Heart right ventricle (tissue), 16 donors: ENCODE measurements at regions not wholly inside any gene's neighbourhood (a gene's known extent, or its start where the extent isn't known, plus 50 kb on each side); places are given as distances from the start of the nearest gene placed in this dataset.

ENCODE experiments used
- ATAC-seq, 8 donors: fragments of 200-7000 bp; cut with Tn5 transposase; one replicate each; pipeline ENCODE4 v1.9.1; 2020; ENCODE audit warnings: mild to moderate bottlenecking in 8 of 8, moderate library complexity in 8 of 8, moderate number of reproducible peaks in 1 of 8
- DNase-seq, 2 donors: peaks; one replicate each; pipeline ENCODE4 v3.0.0-alpha.2; 2020
- H3K27ac ChIP-seq, 10 donors: fragments of 200-600 bp; sonication (generic) in 2 of 10; one replicate each; pipeline versions ENCODE4 v1.5.0 to v1.8.0; 2020 to 2022; ENCODE audit warnings: mild to moderate bottlenecking in 3 of 10
- H3K27me3 ChIP-seq, 7 donors: fragments of 200-600 bp; one replicate each; pipeline ENCODE4 v1.8.0; 2021 to 2022; ENCODE audit warnings: mild to moderate bottlenecking in 2 of 7
- H3K36me3 ChIP-seq, 9 donors: fragments of 200-600 bp; sonication (generic) in 1 of 9; one replicate each; pipeline versions ENCODE4 v1.5.0 to v1.8.0; 2020 to 2022; ENCODE audit warnings: mild to moderate bottlenecking in 2 of 9
- H3K4me1 ChIP-seq, 9 donors: fragments of 200-600 bp; sonication (generic) in 1 of 9; one replicate each; pipeline versions ENCODE4 v1.5.0 to v1.8.0; 2020 to 2022; ENCODE audit warnings: mild to moderate bottlenecking in 4 of 9
- H3K4me3 ChIP-seq, 10 donors: fragments of 200-600 bp; sonication (generic) in 2 of 10; one replicate each; pipeline versions ENCODE4 v1.5.0 to v1.8.0; 2020 to 2022; ENCODE audit warnings: mild to moderate bottlenecking in 7 of 10, moderate library complexity in 2 of 10
- H3K9me3 ChIP-seq, 11 donors: fragments of 200-600 bp in 10 of 11; sonication (generic) in 2 of 11; one replicate each; pipeline versions ENCODE4 v1.5.0 to v1.8.0; 2013 to 2022; ENCODE audit warnings: mild to moderate bottlenecking in 2 of 11, control low read depth in 1 of 11, moderate library complexity in 1 of 11
- CTCF ChIP-seq, 9 donors: fragments of 200-600 bp; sonication (generic) in 2 of 9; IDR thresholded peaks; one replicate each; pipeline versions ENCODE4 v1.5.0 to v1.8.0; 2021 to 2022; ENCODE audit warnings: antibody characterized with exemption in 9 of 9, mild to moderate bottlenecking in 5 of 9, moderate library complexity in 1 of 9
- WGBS, 2 donors: extraction: QIAGEN DNeasy Blood & Tissue Kit; methylation state at CpG; one replicate each; pipeline ENCODE4 v1.1.7; 2013; ENCODE audit warnings: inconsistent platforms in 1 of 2; 5-methylcytosine and 5-hydroxymethylcytosine counted together
- intact Hi-C, 10 donors: fragments of 100-400 bp; cut with DNase I; formaldehyde crosslinking; loops; one replicate each; pipeline versions ENCODE4 v1.11.1 to v1.14.2; 2022
- donor health status: Arrhythmogenic right ventricular cardiomyopathy.
- donor health status: ischemic (EF 13 %, LVEDD 7.1; RV severe dilation, severe dysfunction).
- donor health status: healthy with polysubstance abuse.
- donor health status: DM: no; HTN: yes; CAD: no.
- donor health status: DM: no; HTN: no; CAD: no.
- donor health status: ischemic (EF 25% LVEDD 6.9; RV normal size, moderate dysfunction).
- donor health status: ischemic (EF 25% LVEDD 5.7; RV mildly dilated, moderate dysfunction).
- donor health status: healthy.
- donor health status: DM: yes; HTN: yes; CAD: no.
- donor health status: Ischemic cardiomyopathy.
- donor health status: ischemic (EF 35%, LVEDD 5.7; RV mildly dilated, moderate dysfunction).
- donor health status: nonischemic (EF 11% LVEDD 7.7; RV severe dilation, severe dysfunction).
- donor health status: DM: yes; HTN: yes; CAD: no.
- donor health status: PGD.
- donor health status: ischemic (EF 29% LVEDD 5.4; RV normal size, mild dysfunction).
- donor health status: nonischemic (EF 23%, LVEDD 6.1; RV moderate dilation, normal function).

- ATAC-seq = no peak
- H3K9me3 ChIP-seq = no peaks in the 10 kb centered on the region
- no peaks in the 10 kb centered on the region for H3K4me1 ChIP-seq
- H3K4me3 ChIP-seq = no peak overlapping the region
- DNase-seq = no peak
- intact Hi-C loops = no loop called here
- no peak for TF ChIP-seq CTCF (IDR thresholded peaks at IDR 0.05)
- 92 to 95% methylated on average over 3 of the region's 3 CpGs for WGBS, 2 donors
- H3K27me3 ChIP-seq = no peaks in the 10 kb centered on the region
- H3K27ac ChIP-seq = no peak overlapping the region
- no peaks in the 10 kb centered on the region for H3K36me3 ChIP-seq
Measured at GRCh38 chr2:150417278-150417677, 70.2 kb downstream of the RND3 start.

DNA sequence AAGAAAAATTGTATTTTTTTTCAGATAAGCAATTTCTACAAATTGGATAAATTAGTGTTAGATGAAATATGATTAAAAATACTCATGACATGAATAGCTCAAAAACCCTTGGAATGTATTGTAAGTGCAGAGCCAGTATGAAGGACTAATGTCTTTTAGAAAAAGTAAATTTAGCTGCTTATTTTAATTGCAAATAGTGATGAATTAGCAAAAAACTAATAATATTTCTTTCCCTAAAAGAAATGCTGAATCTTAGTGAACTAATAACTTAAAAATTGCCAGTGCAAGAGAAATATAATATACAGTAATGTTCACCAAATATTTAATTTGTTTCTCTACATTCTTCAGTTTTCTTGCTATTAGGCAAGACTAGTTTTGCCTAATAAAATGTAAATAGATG lies 72.4 kb downstream of the RND3 start:
- no peak for ATAC-seq
- intact Hi-C loops = no loop called here
- no peak for TF ChIP-seq CTCF (IDR thresholded peaks at IDR 0.05)
- no peak for DNase-seq
- Histone ChIP-seq H3K36me3 (no peaks in the 10 kb centered on the region), H3K4me3 (no peak overlapping the region), H3K9me3 (no peaks in the 10 kb centered on the region), H3K27ac (no peak overlapping the region), H3K4me1 (no peaks in the 10 kb centered on the region), H3K27me3 (no peaks in the 10 kb centered on the region)

- Histone ChIP-seq H3K4me1 (no peaks in the 10 kb centered on the region), H3K27ac (no peak overlapping the region), H3K36me3 (no peaks in the 10 kb centered on the region), H3K4me3 (no peak overlapping the region), H3K27me3 (no peaks in the 10 kb centered on the region), H3K9me3 (no peaks in the 10 kb centered on the region)
- intact Hi-C loops = no loop called here
- ATAC-seq = no peak
- TF ChIP-seq CTCF (IDR thresholded peaks at IDR 0.05) = no peak
- no peak for DNase-seq
- WGBS, 2 donors = 50 to 55% methylated on average over 2 of the region's 2 CpGs
Measured at GRCh38 chr2:150413910-150414309, 73.6 kb downstream of the RND3 start.

- TF ChIP-seq CTCF (IDR thresholded peaks at IDR 0.05) = no peak
- ATAC-seq (no peak), DNase-seq (no peak)
- intact Hi-C loops = no loop called here
- no peaks in the 10 kb centered on the region for H3K9me3 ChIP-seq
- H3K4me1 ChIP-seq = no peaks in the 10 kb centered on the region
- no peak overlapping the region for H3K4me3 ChIP-seq
- H3K36me3 ChIP-seq = no peaks in the 10 kb centered on the region
- H3K27me3 ChIP-seq = no peaks in the 10 kb centered on the region
- 96 to 97% methylated on average over 7 of the region's 7 CpGs for WGBS, 2 donors
- no peak overlapping the region for H3K27ac ChIP-seq
Measured at GRCh38 chr2:150413366-150413765, 74.1 kb downstream of the RND3 start.

- ATAC-seq (no peak), DNase-seq (no peak)
- Histone ChIP-seq H3K4me1 (no peaks in the 10 kb centered on the region), H3K27me3 (no peaks in the 10 kb centered on the region), H3K36me3 (no peaks in the 10 kb centered on the region), H3K9me3 (no peaks in the 10 kb centered on the region), H3K4me3 (no peak overlapping the region), H3K27ac (no peak overlapping the region)
- 75 to 83% methylated on average over 3 of the region's 3 CpGs for WGBS, 2 donors
- no peak for TF ChIP-seq CTCF (IDR thresholded peaks at IDR 0.05)
- intact Hi-C loops = no loop called here
Measured at GRCh38 chr2:150410809-150411208, 76.7 kb downstream of the RND3 start.
